SK-N-SH treated with all-trans-retinoic acid at 6 μM for 48 hours (cell line): ENCODE measurements at regions not wholly inside any gene's neighbourhood (a gene's known extent, or its start where the extent isn't known, plus 50 kb on each side); places are given as distances from the start of the nearest gene placed in this dataset.

Experiments
- ATAC-seq: fragments of 200-7000 bp; cut with Tn5 transposase; 3 replicates; pipeline ENCODE4 v1.9.1; 2020; ENCODE audit warnings: mild to moderate bottlenecking, moderate library complexity
- ARNTL ChIP-seq: fragments of 450-650 bp; formaldehyde crosslinking; IDR thresholded peaks from 2 replicates; pipeline ENCODE4 v1.5.0; 2020; ENCODE audit warnings: low read depth, mild to moderate bottlenecking, moderate library complexity, borderline replicate concordance
- BACH2 ChIP-seq: fragments of 250-450 bp; sonication (Bioruptor Pico); IDR thresholded peaks from 2 replicates; pipeline ENCODE4 v1.9.0; 2021; ENCODE audit warnings: mild to moderate bottlenecking, borderline replicate concordance
- CSDC2 ChIP-seq: fragments of 250-450 bp; sonication (Bioruptor Pico); IDR thresholded peaks from 2 replicates; pipeline ENCODE4 v1.5.0; 2020; ENCODE audit warnings: mild to moderate bottlenecking, moderate library complexity
- CSRNP3 ChIP-seq: fragments of 250-450 bp; sonication (Bioruptor Pico); IDR thresholded peaks from 2 replicates; pipeline ENCODE4 v1.5.1; 2021; ENCODE audit warnings: mild to moderate bottlenecking, moderate library complexity
- ESRRG ChIP-seq: fragments of 250-450 bp; sonication (Bioruptor Pico); IDR thresholded peaks from 2 replicates; pipeline ENCODE4 v1.6.1; 2021; ENCODE audit warnings: mild to moderate bottlenecking
- GLIS3 ChIP-seq: fragments of 250-450 bp; sonication (Bioruptor Pico); IDR thresholded peaks from 2 replicates; pipeline ENCODE4 v1.5.0; 2020; ENCODE audit warnings: mild to moderate bottlenecking, moderate library complexity
- ISL1 ChIP-seq: fragments of 250-450 bp; sonication (Bioruptor Pico); IDR thresholded peaks from 2 replicates; pipeline ENCODE4 v2.1.2; 2022; ENCODE audit warnings: mild to moderate bottlenecking, moderate library complexity
- OSR1 ChIP-seq: fragments of 250-450 bp; sonication (Bioruptor Pico); IDR thresholded peaks from 2 replicates; pipeline ENCODE4 v1.8.0; 2022; ENCODE audit warnings: moderate library complexity, mild to moderate bottlenecking, inconsistent platforms
- POU6F1 ChIP-seq: fragments of 250-450 bp; sonication (Bioruptor Pico); IDR thresholded peaks from 2 replicates; pipeline ENCODE4 v1.8.0; 2021; ENCODE audit warnings: low read depth, mild to moderate bottlenecking, moderate library complexity, borderline replicate concordance
- PPARA ChIP-seq: fragments of 250-450 bp; sonication (Bioruptor Pico); IDR thresholded peaks from 2 replicates; pipeline ENCODE4 v1.5.0; 2020; ENCODE audit warnings: mild to moderate bottlenecking, borderline replicate concordance
- RARB ChIP-seq: fragments of 250-450 bp; sonication (Bioruptor Pico); IDR thresholded peaks from 2 replicates; pipeline ENCODE4 v1.8.0; 2021; ENCODE audit warnings: mild to moderate bottlenecking, moderate library complexity
- SNAI2 ChIP-seq: fragments of 250-450 bp; sonication (Bioruptor Pico); IDR thresholded peaks from 2 replicates; pipeline ENCODE4 v1.5.0; 2020; ENCODE audit warnings: mild to moderate bottlenecking, moderate library complexity
- TCF4 ChIP-seq: fragments of 250-450 bp; sonication (Bioruptor Pico); IDR thresholded peaks from 2 replicates; pipeline ENCODE4 v1.8.0; 2021; ENCODE audit warnings: mild to moderate bottlenecking, moderate library complexity, borderline replicate concordance
- TOX ChIP-seq: fragments of 250-450 bp; sonication (Bioruptor Pico); IDR thresholded peaks from 2 replicates; pipeline ENCODE4 v1.8.0; 2021; ENCODE audit warnings: mild to moderate bottlenecking, moderate library complexity, borderline replicate concordance
- TSHZ2 ChIP-seq: fragments of 250-450 bp; sonication (Bioruptor Pico); IDR thresholded peaks from 2 replicates; pipeline ENCODE4 v1.5.0; 2020; ENCODE audit warnings: mild to moderate bottlenecking, moderate library complexity
- ZC3H10 ChIP-seq: fragments of 250-450 bp; sonication (Bioruptor Pico); IDR thresholded peaks from 2 replicates; pipeline ENCODE4 v1.5.1; 2021; ENCODE audit warnings: mild to moderate bottlenecking, moderate library complexity
- ZFP30 ChIP-seq: fragments of 450-650 bp; formaldehyde crosslinking; IDR thresholded peaks from 2 replicates; pipeline ENCODE4 v1.5.0; 2022; ENCODE audit warnings: mild to moderate bottlenecking, moderate library complexity
- ZNF70 ChIP-seq: fragments of 450-650 bp; formaldehyde crosslinking; IDR thresholded peaks from 2 replicates; pipeline ENCODE4 v1.5.0; 2020; ENCODE audit warnings: mild to moderate bottlenecking, moderate library complexity
- ZNF8 ChIP-seq: fragments of 450-650 bp; formaldehyde crosslinking; IDR thresholded peaks from 2 replicates; pipeline ENCODE4 v1.5.0; 2020; ENCODE audit warnings: mild to moderate bottlenecking, moderate library complexity
- TF ChIP-seq, protein P1 (sequence below): fragments of 250-450 bp; sonication (Bioruptor Pico); IDR thresholded peaks from 2 replicates; pipeline ENCODE4 v1.8.0; 2020; ENCODE audit warnings: mild to moderate bottlenecking, moderate library complexity, borderline replicate concordance
- TF ChIP-seq, protein P2 (sequence below): fragments of 250-450 bp; sonication (Bioruptor Pico); IDR thresholded peaks from 2 replicates; pipeline ENCODE4 v1.5.1; 2020; ENCODE audit warnings: low read depth, mild to moderate bottlenecking, moderate library complexity

DNA sequence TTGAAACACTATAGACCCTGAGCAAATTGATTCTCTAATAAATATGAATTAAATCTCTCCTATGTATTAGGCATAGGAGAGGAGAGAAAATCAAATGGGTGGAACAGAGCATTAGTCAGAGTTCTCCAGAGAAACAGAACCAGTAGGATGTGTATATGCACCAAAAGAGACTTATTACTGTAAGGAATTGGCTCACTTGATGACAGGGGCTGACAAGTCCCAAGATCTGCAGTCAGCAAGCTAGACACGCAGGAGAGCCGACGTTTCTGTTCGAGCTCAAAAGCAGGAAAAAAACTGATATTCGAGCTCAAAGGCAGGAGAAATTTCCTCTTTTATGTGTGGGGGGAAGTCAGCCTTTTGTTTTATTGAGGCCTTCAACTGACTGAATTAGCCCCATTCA is 259.2 kb upstream of the KAZN start:
- no peak for TF ChIP-seq RARB
- TF ChIP-seq ZFP30 (CRISPR knock-in tag), result no peak
- TF ChIP-seq TCF4 (CRISPR knock-in tag), result no peak
- no peak for TF ChIP-seq ZNF8 (CRISPR knock-in tag)
- TF ChIP-seq SNAI2 (CRISPR knock-in tag), result no peak
- TF ChIP-seq BACH2 (CRISPR knock-in tag), result no peak
- TF ChIP-seq ARNTL (CRISPR knock-in tag), result no peak
- TF ChIP-seq ZC3H10, result no peak
- TF ChIP-seq GLIS3 (CRISPR knock-in tag), result no peak
- no peak for TF ChIP-seq ISL1
- no peak for TF ChIP-seq CSDC2
- no peak for TF ChIP-seq CSRNP3 (CRISPR knock-in tag)
- no peak for TF ChIP-seq TSHZ2 (CRISPR knock-in tag)
- TF ChIP-seq, protein P1, sequence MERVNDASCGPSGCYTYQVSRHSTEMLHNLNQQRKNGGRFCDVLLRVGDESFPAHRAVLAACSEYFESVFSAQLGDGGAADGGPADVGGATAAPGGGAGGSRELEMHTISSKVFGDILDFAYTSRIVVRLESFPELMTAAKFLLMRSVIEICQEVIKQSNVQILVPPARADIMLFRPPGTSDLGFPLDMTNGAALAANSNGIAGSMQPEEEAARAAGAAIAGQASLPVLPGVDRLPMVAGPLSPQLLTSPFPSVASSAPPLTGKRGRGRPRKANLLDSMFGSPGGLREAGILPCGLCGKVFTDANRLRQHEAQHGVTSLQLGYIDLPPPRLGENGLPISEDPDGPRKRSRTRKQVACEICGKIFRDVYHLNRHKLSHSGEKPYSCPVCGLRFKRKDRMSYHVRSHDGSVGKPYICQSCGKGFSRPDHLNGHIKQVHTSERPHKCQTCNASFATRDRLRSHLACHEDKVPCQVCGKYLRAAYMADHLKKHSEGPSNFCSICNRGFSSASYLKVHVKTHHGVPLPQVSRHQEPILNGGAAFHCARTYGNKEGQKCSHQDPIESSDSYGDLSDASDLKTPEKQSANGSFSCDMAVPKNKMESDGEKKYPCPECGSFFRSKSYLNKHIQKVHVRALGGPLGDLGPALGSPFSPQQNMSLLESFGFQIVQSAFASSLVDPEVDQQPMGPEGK (CRISPR knock-in tag), result no peak
- TF ChIP-seq ESRRG (CRISPR knock-in tag), result no peak
- no peak for TF ChIP-seq POU6F1 (CRISPR knock-in tag)
- TF ChIP-seq, protein P2, sequence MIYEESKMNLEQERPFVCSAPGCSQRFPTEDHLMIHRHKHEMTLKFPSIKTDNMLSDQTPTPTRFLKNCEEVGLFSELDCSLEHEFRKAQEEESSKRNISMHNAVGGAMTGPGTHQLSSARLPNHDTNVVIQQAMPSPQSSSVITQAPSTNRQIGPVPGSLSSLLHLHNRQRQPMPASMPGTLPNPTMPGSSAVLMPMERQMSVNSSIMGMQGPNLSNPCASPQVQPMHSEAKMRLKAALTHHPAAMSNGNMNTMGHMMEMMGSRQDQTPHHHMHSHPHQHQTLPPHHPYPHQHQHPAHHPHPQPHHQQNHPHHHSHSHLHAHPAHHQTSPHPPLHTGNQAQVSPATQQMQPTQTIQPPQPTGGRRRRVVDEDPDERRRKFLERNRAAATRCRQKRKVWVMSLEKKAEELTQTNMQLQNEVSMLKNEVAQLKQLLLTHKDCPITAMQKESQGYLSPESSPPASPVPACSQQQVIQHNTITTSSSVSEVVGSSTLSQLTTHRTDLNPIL (CRISPR knock-in tag), result no peak
- TF ChIP-seq PPARA (CRISPR knock-in tag), result no peak
- no peak for ATAC-seq

DNA sequence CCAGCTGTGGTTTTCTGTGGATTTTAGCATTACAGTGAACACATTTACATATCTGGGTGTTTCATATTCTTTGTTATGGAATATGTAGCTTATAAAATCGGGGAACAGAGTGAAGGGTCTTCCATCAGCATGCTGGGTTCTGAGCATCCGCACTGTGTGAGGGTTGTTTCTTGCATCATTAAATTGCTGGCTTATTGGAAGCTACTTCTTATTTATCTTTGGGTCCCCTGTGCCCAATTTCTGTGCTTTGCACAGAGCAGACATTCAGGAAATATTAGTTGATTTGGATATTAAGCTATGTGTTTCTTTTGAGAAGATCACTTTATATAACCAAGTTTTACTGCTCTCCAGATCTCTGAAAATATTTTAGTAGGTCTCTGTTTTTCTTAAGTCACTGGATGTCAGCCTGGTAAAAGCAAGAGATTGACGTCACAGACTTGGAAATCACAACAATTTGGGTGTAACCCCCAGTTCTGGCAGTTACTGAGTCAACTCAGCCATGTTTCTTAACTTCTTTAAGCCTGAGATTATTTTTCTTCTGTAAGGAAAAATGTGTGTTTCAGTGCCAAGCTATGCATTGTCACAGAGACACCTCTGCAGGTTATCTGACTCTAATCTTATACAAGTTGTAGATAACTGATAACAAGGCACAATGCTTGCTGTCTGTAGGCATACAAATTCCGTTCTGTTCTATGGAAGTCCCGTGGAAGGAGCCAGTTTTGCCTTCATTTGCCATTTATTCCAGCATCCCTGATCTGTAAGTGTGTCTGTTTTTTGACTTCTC is 258.3 kb upstream of the KAZN start:
- TF ChIP-seq ESRRG (CRISPR knock-in tag) (no peak), CSRNP3 (CRISPR knock-in tag) (no peak), TOX (CRISPR knock-in tag) (no peak), PPARA (CRISPR knock-in tag) (no peak), OSR1 (no peak), ZNF70 (no peak)
- ATAC-seq, result no peak
